Hepatic stellate cell (primary cell): ENCODE measurements at regions not wholly inside any gene's neighbourhood (a gene's known extent, or its start where the extent isn't known, plus 50 kb on each side); places are given as distances from the start of the nearest gene placed in this dataset.
"Not testable (repeated sequence)": the region's sequence is repeated elsewhere in the genome, so short reads cannot be mapped to it uniquely, and the experiment has no call there.

ENCODE experiments used
- DNase-seq: peaks from one replicate; pipeline ENCODE4 v3.0.0; 2011; ENCODE audit warnings: low spot score

GRCh38 chr6:74404366-74404765, 708.4 kb downstream of the CD109 start:
- DNase-seq: no peak

GRCh38 chr6:74402781-74403180, 706.8 kb downstream of the CD109 start:
- no peak for DNase-seq

GRCh38 chr6:74378437-74378836, 682.4 kb downstream of the CD109 start:
- not testable (repeated sequence) for DNase-seq

GRCh38 chr6:74369556-74369993, 673.6 kb downstream of the CD109 start:
- no peak for DNase-seq

GRCh38 chr6:74368746-74369145, 672.7 kb downstream of the CD109 start:
- no peak for DNase-seq

GRCh38 chr6:74366634-74367033, 670.6 kb downstream of the CD109 start:
- DNase-seq: no peak

- no peak for DNase-seq
Measured at GRCh38 chr6:74362391-74362790, 666.4 kb downstream of the CD109 start.

GRCh38 chr6:74357321-74357720, 661.3 kb downstream of the CD109 start:
- peak; percentile 17 for DNase-seq

GRCh38 chr6:74356391-74356790, 660.4 kb downstream of the CD109 start:
- DNase-seq: peak; percentile 12

- DNase-seq: no peak
Measured at GRCh38 chr6:74346936-74347535, 651.0 kb downstream of the CD109 start.

- DNase-seq: no peak
Measured at GRCh38 chr6:74343804-74344203, 647.8 kb downstream of the CD109 start.

- DNase-seq: not testable (repeated sequence)
Measured at GRCh38 chr6:74343321-74343720, 647.3 kb downstream of the CD109 start.

- DNase-seq: no peak
Measured at GRCh38 chr6:74334722-74335121, 638.7 kb downstream of the CD109 start.

GRCh38 chr6:74333406-74333805, 637.4 kb downstream of the CD109 start:
- no peak for DNase-seq

- no peak for DNase-seq
Measured at GRCh38 chr6:74320715-74321114, 624.7 kb downstream of the CD109 start.

- no peak for DNase-seq
Measured at GRCh38 chr6:74320074-74320473, 624.1 kb downstream of the CD109 start.

GRCh38 chr6:74319292-74319691, 623.3 kb downstream of the CD109 start:
- no peak for DNase-seq

GRCh38 chr6:74318738-74319137, 622.7 kb downstream of the CD109 start:
- DNase-seq: no peak

- DNase-seq: no peak
Measured at GRCh38 chr6:74312081-74312480, 616.1 kb downstream of the CD109 start.

GRCh38 chr6:74311431-74311830, 615.4 kb downstream of the CD109 start:
- DNase-seq: no peak

GRCh38 chr6:74289884-74290283, 593.9 kb downstream of the CD109 start:
- DNase-seq: no peak

- DNase-seq: no peak
Measured at GRCh38 chr6:74287932-74288331, 591.9 kb downstream of the CD109 start.

GRCh38 chr6:74287441-74287840, 591.4 kb downstream of the CD109 start:
- DNase-seq: no peak

- DNase-seq: no peak
Measured at GRCh38 chr6:74284284-74284683, 588.3 kb downstream of the CD109 start.

- no peak for DNase-seq
Measured at GRCh38 chr6:74283532-74283931, 587.5 kb downstream of the CD109 start.
